ENCODE measurements at regions not wholly inside any gene's neighbourhood (a gene's known extent, or its start where the extent isn't known, plus 50 kb on each side); places are given as distances from the start of the nearest gene placed in this dataset.

DNA sequence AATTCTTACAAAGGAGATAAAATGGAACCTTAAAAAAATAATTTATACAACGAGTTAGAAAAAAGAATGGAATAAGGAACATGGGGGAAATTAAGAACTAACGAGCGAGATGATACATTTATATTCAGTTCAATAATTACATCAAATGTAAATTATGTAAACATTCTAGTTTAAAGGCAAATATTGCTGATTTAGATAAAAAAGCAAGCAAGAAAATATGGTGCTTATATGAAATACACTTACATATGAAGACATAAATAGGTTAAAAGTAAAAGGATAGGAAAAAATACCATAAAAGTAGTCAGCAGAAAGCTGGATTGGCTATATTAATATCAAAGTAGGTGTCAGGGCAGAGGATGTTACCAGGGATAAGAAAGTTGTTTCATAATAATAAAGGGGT lies 127.0 kb upstream of the AHR start:
- TF ChIP-seq, protein P1, sequence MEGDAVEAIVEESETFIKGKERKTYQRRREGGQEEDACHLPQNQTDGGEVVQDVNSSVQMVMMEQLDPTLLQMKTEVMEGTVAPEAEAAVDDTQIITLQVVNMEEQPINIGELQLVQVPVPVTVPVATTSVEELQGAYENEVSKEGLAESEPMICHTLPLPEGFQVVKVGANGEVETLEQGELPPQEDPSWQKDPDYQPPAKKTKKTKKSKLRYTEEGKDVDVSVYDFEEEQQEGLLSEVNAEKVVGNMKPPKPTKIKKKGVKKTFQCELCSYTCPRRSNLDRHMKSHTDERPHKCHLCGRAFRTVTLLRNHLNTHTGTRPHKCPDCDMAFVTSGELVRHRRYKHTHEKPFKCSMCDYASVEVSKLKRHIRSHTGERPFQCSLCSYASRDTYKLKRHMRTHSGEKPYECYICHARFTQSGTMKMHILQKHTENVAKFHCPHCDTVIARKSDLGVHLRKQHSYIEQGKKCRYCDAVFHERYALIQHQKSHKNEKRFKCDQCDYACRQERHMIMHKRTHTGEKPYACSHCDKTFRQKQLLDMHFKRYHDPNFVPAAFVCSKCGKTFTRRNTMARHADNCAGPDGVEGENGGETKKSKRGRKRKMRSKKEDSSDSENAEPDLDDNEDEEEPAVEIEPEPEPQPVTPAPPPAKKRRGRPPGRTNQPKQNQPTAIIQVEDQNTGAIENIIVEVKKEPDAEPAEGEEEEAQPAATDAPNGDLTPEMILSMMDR (conservative IDR thresholded peaks at IDR 0.05; ENCODE audit: low read depth, low read length): no peak
- DNase-seq (ENCODE audit: low read depth): no peak
- H3K4me3 ChIP-seq (ENCODE audit: low read length): no peak overlapping the region

GRCh38 chr7:17176371-17177032 lies 122.0 kb upstream of the AHR start:
- TF ChIP-seq, protein P1 (conservative IDR thresholded peaks at IDR 0.05; ENCODE audit: low read depth, low read length): no peak
- no peak overlapping the region for H3K4me3 ChIP-seq (ENCODE audit: low read length)
- no peak for DNase-seq (ENCODE audit: low read depth)

DNA sequence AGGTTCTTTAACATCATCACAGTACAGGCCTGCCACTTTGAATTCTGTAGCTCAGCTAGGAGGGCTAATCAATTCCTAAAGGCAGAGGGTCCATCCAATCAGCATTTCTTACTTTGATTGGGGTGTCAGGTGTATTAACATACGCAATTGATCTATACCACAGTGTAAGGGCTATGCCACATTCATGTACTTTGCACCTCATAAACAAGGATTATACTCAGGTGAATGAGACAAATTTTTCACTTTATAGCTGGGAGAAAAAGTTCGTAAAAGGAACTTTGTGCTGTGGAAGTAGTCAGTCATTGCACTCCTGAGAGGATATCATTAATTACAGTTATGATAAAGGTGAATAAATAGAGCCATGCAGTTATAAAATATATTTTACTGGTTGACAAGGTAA lies 119.9 kb upstream of the AHR start:
- H3K4me3 ChIP-seq (ENCODE audit: low read length): no peak overlapping the region
- TF ChIP-seq, protein P1 (conservative IDR thresholded peaks at IDR 0.05; ENCODE audit: low read depth, low read length): no peak
- no peak for DNase-seq (ENCODE audit: low read depth)

DNA sequence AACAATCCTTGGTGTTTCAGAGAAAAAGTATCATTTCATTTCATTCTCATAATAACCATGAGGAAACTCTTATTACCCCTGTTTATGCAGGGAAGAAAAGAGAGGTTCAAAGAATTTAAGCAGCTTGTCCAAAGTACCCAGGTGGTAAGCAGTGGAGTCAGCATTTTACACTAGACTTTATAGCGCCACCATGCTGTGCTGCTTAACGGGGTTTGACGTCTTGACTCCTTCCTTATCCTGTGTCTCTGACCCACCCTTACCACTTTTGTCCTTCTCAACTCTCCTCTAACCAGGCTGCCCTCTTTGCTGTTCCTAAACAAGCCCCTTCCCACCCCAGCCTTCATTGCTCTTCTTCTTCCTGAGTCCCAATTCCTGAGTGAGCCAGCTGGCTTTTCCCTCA lies 117.0 kb upstream of the AHR start:
- TF ChIP-seq, protein P1 (conservative IDR thresholded peaks at IDR 0.05; ENCODE audit: low read depth, low read length): no peak
- no peak for DNase-seq (ENCODE audit: low read depth)

GRCh38 chr7:17183630-17184328 lies 114.7 kb upstream of the AHR start:
- H3K4me3 ChIP-seq (ENCODE audit: low read length): no peak overlapping the region
- DNase-seq (ENCODE audit: low read depth): no peak
- TF ChIP-seq, protein P1 (conservative IDR thresholded peaks at IDR 0.05; ENCODE audit: low read depth, low read length): no peak

More for the DNA sequence above, 117.0 kb upstream of the AHR start:
- H3K4me3 ChIP-seq (ENCODE audit: low read length): no peak overlapping the region

GRCh38 chr7:17184805-17185689 lies 113.4 kb upstream of the AHR start:
- TF ChIP-seq, protein P1 (conservative IDR thresholded peaks at IDR 0.05; ENCODE audit: low read depth, low read length): no peak
- H3K4me3 ChIP-seq (ENCODE audit: low read length): no peak overlapping the region
- no peak for DNase-seq (ENCODE audit: low read depth)

Data from retinal pigment epithelial cell (primary cell).